ENCODE measurements at regions not wholly inside any gene's neighbourhood (a gene's known extent, or its start where the extent isn't known, plus 50 kb on each side); places are given as distances from the start of the nearest gene placed in this dataset.

DNA sequence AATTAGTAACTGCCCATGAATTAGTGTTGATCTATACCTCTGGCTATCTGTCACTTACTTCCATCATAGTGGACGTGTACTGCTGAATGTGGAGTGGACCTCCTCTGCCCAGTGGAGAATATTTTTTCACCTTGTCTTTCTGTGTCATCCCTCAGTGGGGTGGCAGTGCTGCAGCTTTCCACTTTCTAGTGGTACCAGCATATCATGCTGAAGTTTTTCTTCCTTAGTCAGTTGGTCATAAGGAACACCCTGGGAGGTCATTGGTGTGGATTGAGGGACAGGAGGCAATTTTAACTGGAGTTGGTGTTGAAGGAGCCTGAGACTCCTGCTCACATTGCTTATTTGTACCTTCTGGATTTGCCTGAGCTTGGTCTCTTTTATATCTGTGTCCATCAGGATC, 151.7 kb upstream of the ANKH start:
- Histone ChIP-seq H3K36me3 (ENCODE audit: control insufficient read depth in 2 of 2, extremely low read depth in 1 of 2, insufficient read depth in 2 of 2, low read length in 2 of 2) (no peaks in the 10 kb centered on the region), H3K9me1 (replicated peaks; ENCODE audit: control insufficient read depth, extremely low read depth, insufficient read depth, low read length) (no peaks in the 10 kb centered on the region), H2AFZ (ENCODE audit: low read depth, low read length) (no peak overlapping the region), H3K27me3 (ENCODE audit: control insufficient read depth in 2 of 2, insufficient read depth in 2 of 2, low read length in 2 of 2) (peaks cover 2% of the 10 kb centered on the region in 2 experiments), H3K27ac (ENCODE audit: insufficient read depth, low read depth, low read length) (no peak overlapping the region), H3K4me2 (ENCODE audit: insufficient read depth, low read length) (no peak overlapping the region), H3K9ac (replicated peaks; ENCODE audit: extremely low read depth, insufficient read depth, low read length) (no peak overlapping the region), H3K4me1 (ENCODE audit: control insufficient read depth, extremely low read depth, insufficient read depth, low read length) (no peaks in the 10 kb centered on the region), H4K20me1 (replicated peaks; ENCODE audit: control insufficient read depth, extremely low read depth, insufficient read depth, low read length) (no peaks in the 10 kb centered on the region), H3K9me3 (replicated peaks; ENCODE audit: control insufficient read depth, insufficient read depth, low read length) (no peaks in the 10 kb centered on the region), H3K4me3 (replicated peaks in 1 of 3; ENCODE audit: insufficient read depth in 1 of 3, low read depth in 1 of 3, low read length in 3 of 3) (no peak overlapping the region), H3K79me2 (ENCODE audit: control insufficient read depth, insufficient read depth, low read length) (no peaks in the 10 kb centered on the region)
- TF ChIP-seq MYC (IDR thresholded peaks at IDR 0.05; ENCODE audit: low read depth, low read length) (no peak), MAX (IDR thresholded peaks at IDR 0.05; ENCODE audit: insufficient read depth, insufficient read length) (no peak), POLR2AphosphoS5 (IDR thresholded peaks at IDR 0.05; ENCODE audit: insufficient read depth, low read depth, low read length) (no peak), JUN (IDR thresholded peaks at IDR 0.05; ENCODE audit: borderline replicate concordance, insufficient read depth, insufficient read length, low read depth) (no peak), EZH2 (IDR thresholded peaks at IDR 0.05; ENCODE audit: borderline replicate concordance, low read depth, low read length, severe bottlenecking) (no peak), CTCF (IDR thresholded peaks at IDR 0.05; ENCODE audit: extremely low read depth in 1 of 2, insufficient read depth in 1 of 2, low read depth in 1 of 2, low read length in 2 of 2) (no peak), POLR2A (IDR thresholded peaks at IDR 0.05; ENCODE audit: low read depth, low read length) (no peak), GATA2 (IDR thresholded peaks at IDR 0.05; ENCODE audit: insufficient read depth, insufficient read length, low read depth, low read length) (no peak), FOS (IDR thresholded peaks at IDR 0.05; ENCODE audit: borderline replicate concordance, insufficient read depth, low read length) (no peak)
- CTCF ChIA-PET, result no interaction called here
- FAIRE-seq, result no peak
- dilution Hi-C loops (cut with MboI; ENCODE audit: extremely low pct_ligation_motif_present, low sequenced_read_pairs) (loop anchor here (25.0 kb wide), 1 partner anchor 286 kb away; no protein-coding TSS in a partner anchor), intact Hi-C loops (cut with micrococcal nuclease) (no loop called here)
- DNase-seq (ENCODE audit: low read depth, low spot score), result no peak
- BruUV-seq (replicated peaks), result no TSS peak
- POLR2A ChIA-PET, result no interaction called here

All from endothelial cell of umbilical vein (primary cell).